Glutamatergic neuron (in vitro differentiated cells): ENCODE measurements at regions not wholly inside any gene's neighbourhood (a gene's known extent, or its start where the extent isn't known, plus 50 kb on each side); places are given as distances from the start of the nearest gene placed in this dataset.
A peak's percentile ranks its signal among the peaks of the same experiment; 100 is the strongest.

Experiments used
- DNase-seq: peaks from one replicate; pipeline ENCODE4 v3.0.0; 2022
- H3K27ac Mint-ChIP-seq: one replicate; pipeline ENCODE4 v1.8.0; 2020; ENCODE audit warnings: mild to moderate bottlenecking, mixed read lengths, inconsistent platforms; ENCODE audit not compliant: unreplicated experiment
- H3K27me3 Mint-ChIP-seq: one replicate; pipeline ENCODE4 v1.8.0; 2020; ENCODE audit warnings: mild to moderate bottlenecking, moderate library complexity, mixed read lengths, inconsistent platforms; ENCODE audit not compliant: unreplicated experiment
- H3K36me3 Mint-ChIP-seq: one replicate; pipeline ENCODE4 v1.8.0; 2020; ENCODE audit warnings: mild to moderate bottlenecking, mixed read lengths, inconsistent platforms; ENCODE audit not compliant: unreplicated experiment
- H3K4me1 Mint-ChIP-seq: one replicate; pipeline ENCODE4 v1.8.0; 2020; ENCODE audit warnings: mild to moderate bottlenecking, low read depth, mixed read lengths, inconsistent platforms; ENCODE audit not compliant: unreplicated experiment
- H3K4me3 Mint-ChIP-seq: one replicate; pipeline ENCODE4 v1.8.0; 2020; ENCODE audit warnings: mild to moderate bottlenecking, mixed read lengths, inconsistent platforms; ENCODE audit not compliant: unreplicated experiment
- H3K9me3 Mint-ChIP-seq: one replicate; pipeline ENCODE4 v1.8.0; 2020; ENCODE audit warnings: mild to moderate bottlenecking, moderate library complexity, mixed read lengths, inconsistent platforms; ENCODE audit not compliant: unreplicated experiment
- CTCF ChIP-seq: fragments of 200-600 bp; sonication (generic); IDR thresholded peaks from one replicate; pipeline ENCODE4 v1.5.0; 2021; ENCODE audit not compliant: partially characterized antibody, unreplicated experiment

- Mint-ChIP-seq H3K4me3 (peak overlapping the region; percentile 57), H3K27me3 (peaks cover 8% of the 10 kb centered on the region), H3K4me1 (peaks cover 18% of the 10 kb centered on the region), H3K27ac (no peak overlapping the region), H3K9me3 (peaks cover 7% of the 10 kb centered on the region), H3K36me3 (no peaks in the 10 kb centered on the region)
- no peak for TF ChIP-seq CTCF
- DNase-seq, result no peak
Observed at GRCh38 chrX:107507744-107508117, 58.3 kb downstream of the FRMPD3 start.

- no peak overlapping the region for H3K4me3 Mint-ChIP-seq
- TF ChIP-seq CTCF, result no peak
- H3K9me3 Mint-ChIP-seq, result peaks cover 7% of the 10 kb centered on the region
- peaks cover 8% of the 10 kb centered on the region for H3K27me3 Mint-ChIP-seq
- no peak for DNase-seq
- peaks cover 13% of the 10 kb centered on the region for H3K4me1 Mint-ChIP-seq
- H3K36me3 Mint-ChIP-seq, result no peaks in the 10 kb centered on the region
- no peak overlapping the region for H3K27ac Mint-ChIP-seq
Observed at GRCh38 chrX:107508925-107509324, 59.5 kb downstream of the FRMPD3 start.

DNA sequence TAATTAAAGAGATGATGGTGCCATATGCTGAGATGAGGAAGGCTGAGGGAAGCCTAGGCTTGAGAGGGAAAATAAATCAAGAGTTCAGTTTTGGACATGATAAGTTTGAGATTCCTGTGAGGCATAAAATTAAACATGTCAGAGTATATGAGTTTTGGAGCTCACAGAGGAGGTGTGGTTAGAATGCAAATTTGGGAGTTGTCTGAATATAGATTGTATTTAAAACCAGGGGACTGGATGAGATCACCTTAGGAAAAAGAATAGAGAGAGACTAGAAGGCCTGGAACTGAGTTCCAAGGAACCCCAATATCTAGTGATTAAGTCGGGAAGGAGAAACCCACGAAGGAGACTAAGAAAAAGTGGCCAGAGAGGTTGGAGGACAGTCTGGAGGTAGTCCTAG, 65.5 kb downstream of the FRMPD3 start:
- peaks cover 7% of the 10 kb centered on the region for H3K36me3 Mint-ChIP-seq
- no peak for DNase-seq
- peak overlapping the region; percentile 55 for H3K27ac Mint-ChIP-seq
- no peak for TF ChIP-seq CTCF
- peaks cover 5% of the 10 kb centered on the region for H3K27me3 Mint-ChIP-seq
- peaks cover 14% of the 10 kb centered on the region for H3K4me1 Mint-ChIP-seq
- no peak overlapping the region for H3K4me3 Mint-ChIP-seq
- peaks cover 7% of the 10 kb centered on the region for H3K9me3 Mint-ChIP-seq

DNA sequence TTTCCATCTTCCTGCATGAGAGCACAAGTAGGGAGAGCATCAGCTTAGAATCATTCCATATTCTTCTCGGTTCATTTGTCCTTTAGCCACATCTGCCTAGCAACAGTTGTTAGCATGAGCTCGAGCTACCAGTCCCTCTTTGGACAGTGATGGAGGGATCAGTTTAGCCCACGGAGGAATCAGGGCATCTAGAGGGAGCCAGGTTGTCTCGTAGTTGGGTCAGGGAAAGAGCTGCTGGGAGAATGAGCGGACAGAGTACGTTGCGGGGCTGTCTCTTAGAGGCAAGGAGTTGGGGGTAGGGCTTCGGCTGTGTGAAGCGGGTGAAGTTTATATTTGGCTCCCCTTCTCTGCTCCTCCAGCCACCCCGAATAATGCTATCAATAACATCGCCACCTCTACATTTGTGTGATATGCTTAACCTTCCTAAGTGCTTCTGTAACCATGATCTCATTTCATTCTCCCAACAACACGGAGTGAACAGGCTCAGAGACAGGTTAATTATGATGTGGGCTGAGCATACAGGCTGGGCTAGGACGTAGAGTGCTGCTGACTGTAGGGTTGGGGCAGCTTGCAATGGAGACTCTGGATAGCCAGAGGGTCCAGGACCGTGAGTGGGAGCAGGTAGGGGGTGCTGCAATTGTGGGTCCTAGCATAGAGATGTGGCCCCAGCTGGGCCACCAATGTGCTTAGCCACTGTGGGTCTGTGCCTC, 72.6 kb downstream of the FRMPD3 start:
- Mint-ChIP-seq H3K27me3 (peaks cover 1% of the 10 kb centered on the region), H3K27ac (peak overlapping the region; percentile 87), H3K4me3 (peak overlapping the region; percentile 72), H3K4me1 (peaks cover 18% of the 10 kb centered on the region), H3K9me3 (peaks cover 3% of the 10 kb centered on the region), H3K36me3 (no peaks in the 10 kb centered on the region)
- TF ChIP-seq CTCF, result no peak
- DNase-seq, result no peak

DNA sequence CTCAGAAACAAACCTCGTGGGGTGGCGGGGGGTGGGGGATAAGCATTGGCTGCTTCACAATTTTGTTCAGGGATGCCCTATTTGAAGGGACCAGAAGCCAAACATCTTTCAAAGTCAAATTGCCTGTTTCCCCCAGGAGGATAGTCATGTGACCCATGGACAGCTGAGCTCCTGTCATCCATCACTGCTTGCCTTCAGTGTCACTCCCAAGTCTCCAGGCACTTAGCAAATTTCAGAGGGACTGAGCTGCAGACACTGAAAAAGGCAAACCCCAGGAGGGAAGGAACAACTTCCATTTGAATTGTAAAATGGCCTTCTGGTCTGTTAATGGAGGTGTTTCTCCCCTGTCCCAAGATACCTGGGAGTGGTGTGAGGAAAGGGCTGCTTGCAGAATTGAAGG, 73.4 kb downstream of the FRMPD3 start:
- Mint-ChIP-seq H3K4me3 (peak overlapping the region; percentile 72), H3K4me1 (peaks cover 18% of the 10 kb centered on the region), H3K27ac (peak overlapping the region; percentile 87), H3K9me3 (peaks cover 3% of the 10 kb centered on the region), H3K36me3 (no peaks in the 10 kb centered on the region), H3K27me3 (peaks cover 1% of the 10 kb centered on the region)
- no peak for TF ChIP-seq CTCF
- peak; percentile 28 for DNase-seq
